ENCODE measurements at regions not wholly inside any gene's neighbourhood (a gene's known extent, or its start where the extent isn't known, plus 50 kb on each side); places are given as distances from the start of the nearest gene placed in this dataset.

GRCh38 chr13:58792854-58793253 is 1161.3 kb downstream of the PCDH17 start:
- no peak for DNase-seq (ENCODE audit: low spot score)

DNA sequence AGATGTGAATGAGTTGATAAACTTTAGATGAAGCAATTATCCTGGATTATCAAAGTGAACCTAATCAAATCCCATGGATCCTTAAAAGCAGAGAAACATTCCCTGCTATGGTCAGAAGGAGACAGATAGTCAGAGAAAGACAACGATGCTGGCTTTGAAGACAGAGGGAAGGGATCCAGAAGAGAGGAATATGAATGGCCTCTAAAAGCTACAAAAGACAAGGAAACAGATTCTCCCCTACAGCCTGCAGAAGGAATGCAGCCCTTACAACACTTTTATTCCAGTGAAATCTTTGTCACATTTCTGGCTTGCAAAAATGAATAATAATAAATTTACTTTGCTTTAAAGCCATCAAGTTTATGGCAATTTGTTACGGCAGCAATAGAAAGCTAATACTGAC is 1164.2 kb downstream of the PCDH17 start:
- DNase-seq (ENCODE audit: low spot score), result no peak

DNA sequence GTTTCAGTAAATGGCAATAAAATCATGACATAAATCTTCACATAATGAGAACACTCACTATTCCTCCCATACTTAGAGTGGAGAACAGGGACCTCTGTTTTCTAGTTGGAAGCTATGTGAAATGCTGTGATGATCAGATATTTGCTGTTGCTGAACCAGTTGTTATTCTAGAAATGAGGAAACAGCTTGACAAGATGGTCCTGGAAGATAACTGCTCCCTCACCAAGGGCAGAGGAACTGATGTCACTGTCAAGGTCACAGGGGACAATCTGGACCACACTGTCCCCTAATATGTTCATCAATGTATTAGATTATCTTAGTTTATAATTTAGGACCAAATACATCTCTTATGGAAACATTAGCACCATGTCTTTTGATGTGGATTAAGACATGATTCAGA is 1173.3 kb downstream of the PCDH17 start:
- no peak for DNase-seq (ENCODE audit: low spot score)

GRCh38 chr13:58806401-58806800 is 1174.9 kb downstream of the PCDH17 start:
- no peak for DNase-seq (ENCODE audit: low spot score)

DNA sequence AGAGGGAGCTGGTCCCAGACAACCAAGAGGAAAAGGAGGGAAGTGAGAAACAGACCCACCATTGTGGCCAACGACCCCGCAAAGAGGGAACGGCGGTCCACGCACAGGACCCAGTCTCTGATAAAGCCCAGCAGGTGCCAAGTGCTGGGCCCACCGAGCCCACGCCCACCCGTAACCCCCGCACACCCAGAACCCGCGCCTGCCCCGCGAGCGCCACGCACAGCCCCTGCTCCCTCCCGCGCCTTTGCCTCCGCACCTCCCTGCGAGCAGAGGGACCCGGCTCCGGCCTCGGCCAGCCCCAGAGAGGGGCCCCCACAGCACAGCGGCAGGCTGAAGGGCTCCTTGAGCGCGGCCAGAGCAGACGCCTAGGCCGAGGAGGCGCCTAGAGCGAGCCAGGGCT is 1192.2 kb downstream of the PCDH17 start:
- no peak for DNase-seq (ENCODE audit: low spot score)

- no peak for DNase-seq (ENCODE audit: low spot score)
Measured at GRCh38 chr13:58827904-58828303, 1196.4 kb downstream of the PCDH17 start.

DNA sequence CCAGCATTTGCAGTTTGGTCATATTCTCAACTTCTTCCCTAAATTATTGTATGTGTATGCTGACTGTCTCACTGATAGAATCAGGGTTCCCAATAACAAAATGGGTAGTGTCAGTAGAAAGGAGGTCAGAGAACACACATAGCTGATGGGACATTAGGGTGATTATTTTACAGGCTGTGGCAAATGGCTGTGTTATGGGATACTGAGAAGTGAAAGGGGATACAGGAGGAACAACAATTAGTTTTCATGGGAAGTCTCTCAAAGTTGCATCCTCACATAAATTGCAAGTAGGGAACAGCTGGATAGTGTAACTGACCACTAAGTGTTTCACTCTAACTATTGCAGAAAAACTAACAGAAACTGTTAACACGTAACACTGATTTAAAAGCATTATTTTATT is 1199.3 kb downstream of the PCDH17 start:
- DNase-seq (ENCODE audit: low spot score), result no peak

DNA sequence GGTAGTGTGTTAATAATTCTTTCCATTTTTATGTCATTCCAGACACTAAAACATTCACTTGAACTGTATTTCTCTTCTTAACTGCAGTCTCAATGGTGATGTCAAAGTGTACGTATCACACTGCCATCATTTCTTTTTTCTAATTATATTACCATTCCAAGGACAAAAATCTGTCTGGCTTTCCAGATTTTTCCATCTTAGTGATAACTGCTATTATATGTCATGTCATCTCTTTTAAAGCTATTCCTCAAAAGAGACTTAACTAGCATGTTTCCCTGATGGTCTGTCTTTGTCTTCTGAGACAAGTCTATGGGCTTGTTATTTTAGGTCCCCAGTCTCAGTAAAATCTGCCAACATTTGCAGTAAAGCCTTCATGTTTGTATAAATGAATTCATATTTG is 1207.1 kb downstream of the PCDH17 start:
- DNase-seq (ENCODE audit: low spot score), result no peak

- no peak for DNase-seq (ENCODE audit: low spot score)
Measured at GRCh38 chr13:58843071-58843470, 1211.5 kb downstream of the PCDH17 start.

GRCh38 chr13:58843567-58843966 is 1212.0 kb downstream of the PCDH17 start:
- no peak for DNase-seq (ENCODE audit: low spot score)

DNA sequence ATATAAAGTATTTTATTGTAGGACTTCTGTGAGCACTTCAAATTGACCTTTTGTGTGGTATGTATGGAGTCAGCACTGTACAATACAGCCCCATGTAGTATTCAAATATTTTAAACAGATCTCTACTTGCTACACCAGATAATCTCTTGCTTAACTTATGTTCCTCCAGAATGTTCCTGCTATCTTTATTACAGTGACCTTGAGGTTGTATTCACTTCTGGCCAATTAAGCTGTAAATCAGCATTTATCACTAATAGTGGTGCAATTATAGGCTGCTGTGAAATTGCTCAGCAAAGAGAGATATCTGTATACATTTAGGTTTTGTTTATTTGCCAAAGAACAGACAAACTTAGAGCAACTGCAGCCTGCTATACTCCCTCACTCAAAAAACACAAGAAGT is 1218.6 kb downstream of the PCDH17 start:
- DNase-seq (ENCODE audit: low spot score), result no peak

DNA sequence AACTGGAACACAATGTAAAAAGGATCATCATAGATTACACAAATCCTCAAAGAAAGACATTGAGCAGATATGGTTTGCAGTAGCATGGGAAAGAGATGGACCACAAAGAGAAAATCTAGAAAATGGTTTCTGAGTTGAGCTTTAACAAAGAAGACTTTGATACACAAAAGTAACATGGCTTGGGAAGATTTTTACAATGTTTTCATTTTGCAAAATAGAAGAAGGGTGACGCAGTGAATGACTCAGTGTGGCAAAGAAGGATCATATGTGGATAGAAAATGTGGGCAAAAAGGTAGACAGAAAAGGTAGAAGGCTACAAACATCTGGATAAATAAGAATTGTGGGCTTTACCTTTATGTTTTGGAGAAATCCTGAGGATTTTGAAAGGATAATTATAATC is 1220.5 kb downstream of the PCDH17 start:
- DNase-seq (ENCODE audit: low spot score), result no peak

DNA sequence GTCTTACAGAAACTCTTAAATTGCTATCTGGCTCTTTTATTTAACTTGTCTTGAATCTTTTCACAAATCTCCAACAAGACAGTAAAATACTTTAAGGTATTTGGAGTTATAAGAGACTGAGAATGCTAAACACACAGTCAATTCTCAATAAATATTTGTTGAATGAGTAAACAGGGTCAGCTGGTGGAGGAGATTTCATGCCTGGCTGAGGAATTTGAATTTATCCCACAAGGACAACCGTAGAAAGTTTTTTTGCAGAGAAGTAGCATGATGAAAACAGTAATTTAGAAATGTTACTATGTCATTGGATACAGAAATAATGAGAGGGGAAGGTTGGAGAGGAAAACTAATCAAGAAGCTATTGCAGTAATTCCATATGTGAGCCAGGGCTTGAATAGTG is 1223.7 kb downstream of the PCDH17 start:
- DNase-seq (ENCODE audit: low spot score), result no peak

- DNase-seq (ENCODE audit: low spot score), result no peak
Measured at GRCh38 chr13:58858870-58859371, 1227.4 kb downstream of the PCDH17 start.

DNA sequence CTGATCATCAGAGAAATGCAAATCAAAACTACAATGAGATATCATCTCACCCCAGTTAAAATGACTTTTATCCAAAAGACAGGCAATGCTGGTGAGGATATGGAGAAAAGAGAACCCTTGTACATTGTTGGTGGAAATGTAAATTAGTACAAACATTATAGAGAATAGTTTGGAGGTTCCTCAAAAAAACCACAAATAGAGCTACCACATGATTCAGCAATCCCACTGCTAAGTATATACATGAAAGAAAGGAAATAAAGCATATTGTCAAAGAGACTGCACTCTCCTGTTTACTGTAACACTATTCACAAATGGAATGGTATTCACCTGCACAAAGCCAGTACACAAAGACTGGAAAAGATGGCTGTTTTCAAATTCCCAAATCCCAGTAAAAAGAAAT is 1233.7 kb downstream of the PCDH17 start:
- DNase-seq (ENCODE audit: low spot score), result no peak

- DNase-seq (ENCODE audit: low spot score), result no peak
Measured at GRCh38 chr13:58869566-58869965, 1238.0 kb downstream of the PCDH17 start.

DNA sequence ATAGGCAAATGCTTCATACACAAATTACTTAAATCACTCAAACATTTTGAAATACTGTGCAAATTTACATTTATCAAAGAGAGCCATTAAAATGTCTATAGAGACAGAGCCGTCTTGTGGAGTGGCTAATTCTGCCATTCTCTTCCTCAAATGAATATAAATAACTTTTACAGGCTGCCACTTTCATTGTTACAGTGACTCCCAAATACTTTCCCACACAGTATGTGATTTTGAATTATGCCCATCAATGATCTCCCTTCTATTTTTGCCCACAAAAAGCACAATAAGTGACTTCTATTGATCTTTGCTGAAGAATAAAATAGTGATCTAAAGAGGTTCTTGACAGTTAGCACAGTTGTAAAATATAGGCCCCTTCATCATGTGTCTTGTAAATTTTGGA is 1244.9 kb downstream of the PCDH17 start:
- no peak for DNase-seq (ENCODE audit: low spot score)

DNA sequence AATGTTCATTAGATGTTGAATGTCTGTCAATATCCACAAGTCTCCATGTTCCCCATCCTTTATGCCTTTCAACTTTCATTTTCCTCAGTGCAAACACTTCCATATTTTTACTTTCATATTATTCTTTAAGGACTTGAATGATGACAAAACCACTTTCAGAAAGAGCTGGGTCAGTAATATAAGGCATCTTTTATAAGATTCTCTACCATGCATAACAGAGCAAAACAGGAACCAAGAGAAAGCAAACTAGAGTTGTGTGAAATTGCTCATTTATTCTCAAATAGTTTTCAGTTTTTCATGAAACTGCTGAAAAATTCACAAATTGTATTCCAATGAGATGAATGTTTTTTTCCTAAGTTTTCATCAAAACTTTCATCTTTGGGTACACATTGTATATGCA is 1247.6 kb downstream of the PCDH17 start:
- no peak for DNase-seq (ENCODE audit: low spot score)

DNA sequence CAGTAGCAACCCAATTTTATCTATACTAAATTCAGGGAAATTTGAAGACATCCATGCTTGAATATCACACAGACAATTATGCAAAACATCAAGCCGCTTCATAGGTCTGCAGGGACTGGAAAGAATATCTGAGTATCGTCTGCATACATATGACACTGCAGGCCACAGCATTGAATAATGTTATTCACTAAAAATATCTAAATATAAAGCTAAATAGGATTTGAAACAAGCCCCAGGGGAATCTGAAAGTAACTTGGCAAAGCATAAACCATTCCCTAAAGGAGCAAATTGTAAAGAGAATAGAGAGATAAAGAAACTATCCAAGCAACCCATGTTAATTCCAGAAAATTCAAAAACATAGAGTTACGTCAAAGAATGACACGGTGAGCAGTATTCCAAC is 1251.0 kb downstream of the PCDH17 start:
- DNase-seq (ENCODE audit: low spot score), result no peak

DNA sequence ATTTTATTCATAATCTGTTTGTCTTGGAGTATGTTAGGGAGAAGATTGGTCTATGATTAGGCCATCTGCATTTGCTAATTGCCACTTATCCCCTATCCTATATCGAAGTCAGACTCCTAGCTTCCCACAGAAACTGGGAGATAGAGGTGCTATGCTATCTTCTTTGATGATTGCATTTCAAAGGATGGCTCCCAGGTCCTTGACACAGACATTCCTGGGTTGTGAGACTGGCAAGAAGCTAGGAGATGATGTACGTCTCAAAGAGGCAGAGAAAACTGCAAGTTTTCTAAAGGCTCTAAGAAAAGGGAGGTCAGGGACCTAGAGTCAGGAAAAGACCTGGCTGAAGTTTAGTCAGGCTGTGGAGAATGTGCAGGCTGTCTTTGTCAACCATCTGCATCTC is 1251.9 kb downstream of the PCDH17 start:
- DNase-seq (ENCODE audit: low spot score), result no peak

- DNase-seq (ENCODE audit: low spot score), result no peak
Measured at GRCh38 chr13:58884353-58885209, 1253.0 kb downstream of the PCDH17 start.

DNA sequence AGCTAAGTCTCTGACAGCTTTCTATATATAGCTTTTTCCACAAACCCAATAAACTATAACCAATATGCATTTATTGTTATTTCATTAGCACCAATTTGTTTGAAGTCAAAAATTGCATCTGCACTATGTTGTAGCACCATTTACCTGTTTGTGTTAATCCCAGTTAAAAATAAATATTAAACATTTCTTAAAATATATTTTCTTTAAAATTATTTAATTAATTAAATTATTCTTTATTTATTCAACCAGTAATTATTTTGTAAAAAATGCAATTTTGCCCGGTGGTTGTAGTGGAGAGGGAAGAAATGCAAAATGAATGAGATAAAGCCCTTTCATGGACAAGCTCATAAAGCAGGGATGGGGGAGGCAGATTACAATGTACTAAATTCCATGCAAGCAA is 1257.9 kb downstream of the PCDH17 start:
- DNase-seq (ENCODE audit: low spot score), result no peak

DNA sequence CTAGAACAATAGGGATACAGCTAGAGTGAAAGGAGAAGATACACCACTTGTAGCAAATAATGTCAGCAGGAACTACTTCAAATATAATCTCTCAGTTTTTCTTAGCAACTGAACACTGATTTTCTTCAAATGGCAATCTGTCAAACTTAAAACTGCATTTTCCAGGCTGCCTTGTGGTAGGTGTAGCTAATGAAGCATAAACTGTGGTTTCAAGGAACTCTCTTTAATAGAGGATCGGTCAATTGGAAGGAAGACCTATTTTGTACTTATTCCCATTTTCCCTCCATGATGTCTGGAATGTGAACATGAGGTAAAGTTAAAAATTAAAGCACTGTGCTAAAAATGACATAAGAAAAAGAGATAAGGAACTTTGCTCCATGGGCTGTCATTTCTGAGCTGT is 1261.9 kb downstream of the PCDH17 start:
- DNase-seq (ENCODE audit: low spot score), result no peak

- DNase-seq (ENCODE audit: low spot score), result no peak
Measured at GRCh38 chr13:58906329-58907007, 1257.3 kb downstream of the DIAPH3 start.
